MCF 10A (cell line): ENCODE measurements at regions not wholly inside any gene's neighbourhood (a gene's known extent, or its start where the extent isn't known, plus 50 kb on each side); places are given as distances from the start of the nearest gene placed in this dataset.

Experiments used
- BruUV-seq: library from RNA; stranded (reverse); fragments of 400-500 nt; replicated peaks from 2 replicates; lab custom pipeline; 2021; lab: Mats Ljungman, UMichigan
- CTCF ChIA-PET: fragments of 300-600 bp; sonication (Branson Sonifier 250); formaldehyde crosslinking; extraction: SDS; loops from one replicate; lab custom pipeline; 2021; ENCODE audit warnings: antibody characterized with exemption, inconsistent platforms; lab: Yijun Ruan, JAX
- POLR2A ChIA-PET: fragments of 300-600, 350-650 bp; sonication (Branson Sonifier 250); formaldehyde crosslinking; extraction: SDS; loops from one replicate; lab custom pipeline; 2020; ENCODE audit warnings: antibody characterized with exemption, inconsistent platforms; lab: Yijun Ruan, JAX
- DNase-seq: peaks from one replicate; pipeline ENCODE4 v3.0.0-alpha.2; 2018; ENCODE audit not compliant: unreplicated experiment
- H3K27ac Mint-ChIP-seq: one replicate; pipeline ENCODE4 v1.8.0; 2022; ENCODE audit warnings: mild to moderate bottlenecking, low read depth, mixed read lengths; ENCODE audit not compliant: unreplicated experiment
- H3K27me3 Mint-ChIP-seq: one replicate; pipeline ENCODE4 v1.8.0; 2022; ENCODE audit warnings: mixed read lengths; ENCODE audit not compliant: insufficient read depth, unreplicated experiment
- H3K36me3 Mint-ChIP-seq: one replicate; pipeline ENCODE4 v1.8.0; 2022; ENCODE audit warnings: mild to moderate bottlenecking, moderate library complexity, mixed read lengths; ENCODE audit not compliant: insufficient read depth, unreplicated experiment
- H3K4me1 Mint-ChIP-seq: one replicate; pipeline ENCODE4 v1.8.0; 2022; ENCODE audit warnings: mixed read lengths; ENCODE audit not compliant: insufficient read depth, unreplicated experiment
- H3K4me3 Mint-ChIP-seq: one replicate; pipeline ENCODE4 v1.8.0; 2022; ENCODE audit warnings: mild to moderate bottlenecking, moderate library complexity, mixed read lengths; ENCODE audit not compliant: unreplicated experiment
- H3K9me3 Mint-ChIP-seq: one replicate; pipeline ENCODE4 v1.8.0; 2022; ENCODE audit warnings: mixed read lengths; ENCODE audit not compliant: unreplicated experiment
- CTCF ChIP-seq: fragments of 200-600 bp; IDR thresholded peaks from one replicate; pipeline ENCODE4 v1.8.0; 2022; ENCODE audit warnings: antibody characterized with exemption, mild to moderate bottlenecking; ENCODE audit not compliant: unreplicated experiment
- intact Hi-C: fragments of 100-400 bp; cut with micrococcal nuclease; formaldehyde crosslinking; loops from 2 replicates; pipeline ENCODE4 v1.14.1; 2022

GRCh38 chr10:6778992-6779701 lies 199.1 kb upstream of the PRKCQ start:
- ChIA-PET CTCF (no interaction called here), POLR2A (interaction anchor here (0.8 to 1.4 kb wide), 8 partner anchors 10 to 58 kb away, joined by 3 to 47 read pairs (median 4); no protein-coding TSS in a partner anchor)
- peak overlapping the region; percentile 98 for H3K27ac Mint-ChIP-seq
- H3K36me3 Mint-ChIP-seq, result peaks cover 7% of the 10 kb centered on the region
- H3K9me3 Mint-ChIP-seq, result no peaks in the 10 kb centered on the region
- peak; percentile 99 for DNase-seq
- no TSS peak for BruUV-seq
- intact Hi-C loops, result loop anchor here (1.0 kb wide), 3 partner anchors 30 to 57 kb away; no protein-coding TSS in a partner anchor
- peak overlapping the region; percentile 76 for H3K4me3 Mint-ChIP-seq
- no peak for TF ChIP-seq CTCF
- no peaks in the 10 kb centered on the region for H3K27me3 Mint-ChIP-seq
- peaks cover 65% of the 10 kb centered on the region for H3K4me1 Mint-ChIP-seq

- Mint-ChIP-seq H3K36me3 (no peaks in the 10 kb centered on the region), H3K27ac (peak overlapping the region; percentile 98), H3K27me3 (no peaks in the 10 kb centered on the region), H3K9me3 (peaks cover 6% of the 10 kb centered on the region), H3K4me3 (no peak overlapping the region), H3K4me1 (peaks cover 40% of the 10 kb centered on the region)
- CTCF ChIA-PET, result interaction anchor here (0.6 kb wide), 1 partner anchor 173 kb away, joined by 3 read pairs; no protein-coding TSS in a partner anchor
- DNase-seq, result no peak
- intact Hi-C loops, result no loop called here
- TF ChIP-seq CTCF, result no peak
- BruUV-seq, result no TSS peak
- POLR2A ChIA-PET, result interaction anchor here (0.7 kb wide), 1 partner anchor 20 kb away, joined by 4 read pairs; no protein-coding TSS in a partner anchor
Measured at GRCh38 chr10:6776170-6776569, 196.1 kb upstream of the PRKCQ start.

GRCh38 chr10:6774406-6774805 lies 194.3 kb upstream of the PRKCQ start:
- Mint-ChIP-seq H3K4me3 (no peak overlapping the region), H3K27ac (no peak overlapping the region), H3K9me3 (peaks cover 6% of the 10 kb centered on the region), H3K36me3 (no peaks in the 10 kb centered on the region), H3K4me1 (peaks cover 28% of the 10 kb centered on the region), H3K27me3 (no peaks in the 10 kb centered on the region)
- no TSS peak for BruUV-seq
- no peak for TF ChIP-seq CTCF
- intact Hi-C loops, result no loop called here
- no peak for DNase-seq
- POLR2A ChIA-PET, result no interaction called here
- CTCF ChIA-PET, result no interaction called here

GRCh38 chr10:6771331-6771730 lies 191.3 kb upstream of the PRKCQ start:
- POLR2A ChIA-PET, result interaction anchor here (1.7 kb wide), 1 partner anchor 32 kb away, joined by 3 read pairs; no protein-coding TSS in a partner anchor
- intact Hi-C loops, result no loop called here
- no TSS peak for BruUV-seq
- peaks cover 6% of the 10 kb centered on the region for H3K9me3 Mint-ChIP-seq
- no peak for DNase-seq
- H3K4me1 Mint-ChIP-seq, result peaks cover 7% of the 10 kb centered on the region
- CTCF ChIA-PET, result interaction anchor here (0.7 kb wide), 1 partner anchor 46 kb away, joined by 4 read pairs; no protein-coding TSS in a partner anchor
- no peak overlapping the region for H3K4me3 Mint-ChIP-seq
- H3K27me3 Mint-ChIP-seq, result no peaks in the 10 kb centered on the region
- no peaks in the 10 kb centered on the region for H3K36me3 Mint-ChIP-seq
- TF ChIP-seq CTCF, result no peak
- no peak overlapping the region for H3K27ac Mint-ChIP-seq
